Suppressor macrophage treated with lipopolysaccharide for 4 hours (primary cell): ENCODE measurements at regions not wholly inside any gene's neighbourhood (a gene's known extent, or its start where the extent isn't known, plus 50 kb on each side); places are given as distances from the start of the nearest gene placed in this dataset.

ENCODE experiments used
- DNase-seq: peaks from one replicate; pipeline ENCODE4 v3.0.0-alpha.2; 2020

- no peak for DNase-seq
These were observed 203.0 kb upstream of the TUT7 start for GRCh38 chr9:86557063-86557766.

- DNase-seq, result no peak
These were observed 201.5 kb upstream of the TUT7 start for GRCh38 chr9:86555661-86556060.

GRCh38 chr9:86550401-86550800 lies 196.2 kb upstream of the TUT7 start:
- no peak for DNase-seq

- no peak for DNase-seq
These were observed 195.7 kb upstream of the TUT7 start for GRCh38 chr9:86549920-86550319.

GRCh38 chr9:86549401-86549811 lies 195.2 kb upstream of the TUT7 start:
- no peak for DNase-seq

GRCh38 chr9:86548220-86548619 lies 194.0 kb upstream of the TUT7 start:
- no peak for DNase-seq

GRCh38 chr9:86547571-86547970 lies 193.4 kb upstream of the TUT7 start:
- DNase-seq, result no peak

GRCh38 chr9:86546712-86547111 lies 192.5 kb upstream of the TUT7 start:
- no peak for DNase-seq

- DNase-seq, result no peak
These were observed 190.9 kb upstream of the TUT7 start for GRCh38 chr9:86545090-86545489.

- DNase-seq, result no peak
These were observed 186.9 kb upstream of the TUT7 start for GRCh38 chr9:86541014-86541570.

GRCh38 chr9:86535406-86535915 lies 181.3 kb upstream of the TUT7 start:
- DNase-seq, result no peak

- no peak for DNase-seq
These were observed 180.5 kb upstream of the TUT7 start for GRCh38 chr9:86534572-86535258.

- DNase-seq, result no peak
These were observed 177.9 kb upstream of the TUT7 start for GRCh38 chr9:86531971-86532640.

GRCh38 chr9:86531273-86531970 lies 177.2 kb upstream of the TUT7 start:
- no peak for DNase-seq

GRCh38 chr9:86529496-86530275 lies 175.5 kb upstream of the TUT7 start:
- DNase-seq, result no peak

GRCh38 chr9:86526021-86526420 lies 171.8 kb upstream of the TUT7 start:
- no peak for DNase-seq

GRCh38 chr9:86525182-86525581 lies 171.0 kb upstream of the TUT7 start:
- no peak for DNase-seq

GRCh38 chr9:86521977-86522376 lies 167.8 kb upstream of the TUT7 start:
- DNase-seq, result no peak

- no peak for DNase-seq
These were observed 167.1 kb upstream of the TUT7 start for GRCh38 chr9:86521322-86521721.

- DNase-seq, result no peak
These were observed 164.9 kb upstream of the TUT7 start for GRCh38 chr9:86519066-86519615.

GRCh38 chr9:86517475-86517874 lies 163.3 kb upstream of the TUT7 start:
- DNase-seq, result no peak

GRCh38 chr9:86516564-86516963 lies 162.4 kb upstream of the TUT7 start:
- no peak for DNase-seq
